DMS153 treated with DMSO at 0.1 percent for 48 hours (cell line): ENCODE measurements at regions not wholly inside any gene's neighbourhood (a gene's known extent, or its start where the extent isn't known, plus 50 kb on each side); places are given as distances from the start of the nearest gene placed in this dataset.
"Not testable (repeated sequence)": the region's sequence is repeated elsewhere in the genome, so short reads cannot be mapped to it uniquely, and the experiment has no call there.

Experiments
- DNase-seq: peaks from one replicate; lab custom pipeline; 2025; ENCODE audit not compliant: unreplicated experiment; lab: John Stamatoyannopoulos, UW

DNA sequence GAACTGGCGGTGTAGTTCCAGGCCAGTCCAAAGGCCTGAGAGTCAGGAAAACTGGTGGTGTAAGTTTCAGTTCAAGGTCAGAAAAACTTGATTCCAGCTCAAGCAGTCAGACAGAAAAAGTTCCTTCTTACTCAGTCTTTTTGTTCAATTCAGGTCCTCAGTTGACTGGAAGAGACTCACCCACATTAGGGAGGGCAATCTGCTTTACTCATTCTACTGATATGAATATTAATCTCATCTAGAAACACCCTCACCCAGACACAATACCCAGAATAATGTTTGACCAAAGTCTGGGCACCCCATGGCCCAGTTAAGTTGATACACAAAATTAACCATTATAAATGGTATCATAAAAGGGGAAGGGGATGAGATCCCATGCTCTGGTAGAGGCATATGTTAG lies 50.1 kb upstream of the LTA4H start:
- no peak for DNase-seq

DNA sequence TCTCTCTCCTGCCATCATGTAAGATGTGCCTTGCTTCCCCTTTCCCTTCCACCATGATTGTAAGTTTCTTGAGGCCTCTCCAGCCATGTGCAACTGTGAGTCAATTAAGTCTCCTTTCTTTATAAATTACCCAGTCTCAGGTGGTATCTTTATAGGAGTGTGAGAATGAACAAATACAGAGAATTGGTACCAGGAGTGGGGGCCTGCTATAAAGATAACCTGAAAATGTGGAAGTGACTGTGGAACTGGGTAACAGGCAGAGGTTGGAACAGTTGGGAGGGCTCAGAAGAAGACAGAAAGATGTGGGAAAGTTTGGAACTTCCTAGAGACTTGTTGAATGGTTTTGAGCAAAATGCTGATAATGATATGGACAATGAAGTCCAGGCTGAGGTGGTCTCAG lies 50.8 kb upstream of the LTA4H start:
- DNase-seq: not testable (repeated sequence)

GRCh38 chr12:96091833-96092232 lies 56.4 kb upstream of the LTA4H start:
- DNase-seq: no peak

- DNase-seq: peak; percentile 79
Measured at GRCh38 chr12:96093543-96094196, 58.3 kb upstream of the LTA4H start.

GRCh38 chr12:96094201-96094600 lies 58.8 kb upstream of the LTA4H start:
- peak; percentile 79 for DNase-seq

GRCh38 chr12:96098631-96099030 lies 63.2 kb upstream of the LTA4H start:
- no peak for DNase-seq

DNA sequence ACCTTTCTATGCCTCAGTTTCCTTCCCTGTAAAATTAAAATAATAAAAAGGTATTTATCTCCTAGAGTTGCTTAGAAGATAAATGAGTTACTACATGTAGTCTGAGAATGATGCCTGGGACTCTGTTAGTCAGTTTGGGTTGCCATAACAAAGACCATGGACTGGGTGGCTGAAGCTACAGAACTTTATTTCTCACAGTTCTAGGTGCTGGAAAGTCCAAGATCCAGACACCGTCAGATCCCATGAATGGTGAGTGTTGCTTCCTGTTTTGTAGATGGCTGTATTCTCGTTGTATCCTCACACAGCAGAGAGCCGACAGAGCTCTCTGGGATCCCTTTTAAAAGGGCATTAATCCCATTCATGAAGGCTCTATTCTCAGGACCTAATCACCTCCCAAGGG lies 64.0 kb upstream of the LTA4H start:
- no peak for DNase-seq

GRCh38 chr12:96099986-96100385 lies 64.6 kb upstream of the LTA4H start:
- DNase-seq: no peak

- DNase-seq: no peak
Measured at GRCh38 chr12:96101806-96102205, 66.4 kb upstream of the LTA4H start.

- no peak for DNase-seq
Measured at GRCh38 chr12:96103067-96103644, 67.8 kb upstream of the LTA4H start.

DNA sequence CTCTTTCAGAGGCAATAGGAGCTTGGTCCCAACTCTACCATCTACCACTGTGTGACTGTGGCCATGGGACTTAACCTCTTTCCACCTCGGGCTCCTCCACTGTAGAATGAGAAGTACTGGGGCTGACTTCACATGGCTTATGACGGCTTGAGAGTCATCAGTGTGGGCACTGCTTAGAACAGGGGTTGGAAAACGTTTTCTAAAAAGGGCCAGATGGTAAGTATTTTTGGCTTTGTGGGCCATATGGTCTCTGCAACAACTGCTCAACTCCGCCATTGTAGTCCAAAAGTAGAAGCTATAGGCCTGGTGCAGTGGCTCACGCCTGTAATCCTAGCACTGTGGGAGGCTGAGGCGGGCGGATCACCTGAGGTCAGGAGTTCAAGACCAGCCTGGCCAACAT lies 69.2 kb upstream of the LTA4H start:
- no peak for DNase-seq

GRCh38 chr12:96106137-96106536 lies 70.8 kb upstream of the LTA4H start:
- DNase-seq: no peak

DNA sequence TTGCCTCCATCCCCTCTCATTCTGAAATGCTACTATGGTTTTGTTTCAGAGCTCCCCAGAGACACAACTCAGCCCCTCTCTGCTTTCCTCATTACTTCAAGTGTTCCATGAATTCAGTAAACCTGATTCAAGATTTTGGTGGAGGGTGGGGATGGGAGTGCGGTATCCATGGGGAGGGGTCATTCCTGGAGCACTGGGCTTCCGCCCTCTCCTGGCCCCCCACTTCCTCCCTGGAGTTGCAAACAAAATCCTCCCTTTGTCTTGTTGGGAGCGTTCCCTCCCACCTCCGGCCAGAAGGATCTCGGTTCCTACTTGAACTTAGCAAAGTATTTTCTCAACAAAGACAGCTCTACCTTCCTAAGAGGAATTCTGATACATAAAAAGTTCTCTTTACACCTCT lies 71.8 kb upstream of the LTA4H start:
- no peak for DNase-seq

DNA sequence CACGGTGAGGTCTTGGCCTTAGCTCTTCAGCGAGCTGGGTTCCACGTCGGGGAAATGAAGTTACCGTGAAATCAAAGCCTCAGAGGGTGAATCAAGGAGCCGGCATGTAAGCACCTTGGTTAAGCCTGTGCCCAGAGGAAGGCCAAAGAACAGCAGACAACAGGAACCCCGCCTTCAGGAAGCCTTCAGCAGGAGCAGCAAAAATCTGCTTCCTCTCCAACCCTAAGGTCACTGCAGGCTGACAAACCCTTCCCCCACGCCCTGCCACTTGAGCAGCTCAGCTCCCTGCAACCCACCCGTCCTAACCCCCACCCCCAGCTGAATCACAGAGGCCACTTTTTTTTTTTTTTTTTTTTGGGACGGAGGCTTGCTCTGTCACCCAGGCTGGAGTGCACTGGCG lies 72.9 kb upstream of the LTA4H start:
- no peak for DNase-seq

DNA sequence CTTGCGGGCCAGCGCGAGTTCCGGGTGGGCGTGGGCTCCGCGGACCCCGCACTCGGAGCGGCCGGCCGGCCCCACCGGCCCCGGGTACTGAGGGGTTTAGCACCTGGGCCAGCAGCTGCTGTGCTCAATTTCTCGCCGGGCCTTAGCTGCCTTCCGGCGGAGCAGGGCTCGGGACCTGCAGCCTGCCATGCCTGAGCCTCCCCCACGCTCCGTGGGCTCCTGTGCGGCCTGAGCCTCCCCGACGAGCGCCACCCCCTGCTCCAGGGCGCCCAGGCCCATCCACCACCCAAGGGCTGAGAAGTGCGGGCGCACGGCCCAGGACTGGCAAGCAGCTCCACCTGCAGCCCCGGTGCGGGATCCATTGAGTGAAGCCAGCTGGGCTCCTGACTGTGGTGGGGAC lies 73.6 kb upstream of the LTA4H start:
- not testable (repeated sequence) for DNase-seq

GRCh38 chr12:96112733-96113132 lies 77.3 kb upstream of the LTA4H start:
- DNase-seq: no peak

GRCh38 chr12:96117460-96117859 lies 76.7 kb upstream of the ELK3 start:
- no peak for DNase-seq

DNA sequence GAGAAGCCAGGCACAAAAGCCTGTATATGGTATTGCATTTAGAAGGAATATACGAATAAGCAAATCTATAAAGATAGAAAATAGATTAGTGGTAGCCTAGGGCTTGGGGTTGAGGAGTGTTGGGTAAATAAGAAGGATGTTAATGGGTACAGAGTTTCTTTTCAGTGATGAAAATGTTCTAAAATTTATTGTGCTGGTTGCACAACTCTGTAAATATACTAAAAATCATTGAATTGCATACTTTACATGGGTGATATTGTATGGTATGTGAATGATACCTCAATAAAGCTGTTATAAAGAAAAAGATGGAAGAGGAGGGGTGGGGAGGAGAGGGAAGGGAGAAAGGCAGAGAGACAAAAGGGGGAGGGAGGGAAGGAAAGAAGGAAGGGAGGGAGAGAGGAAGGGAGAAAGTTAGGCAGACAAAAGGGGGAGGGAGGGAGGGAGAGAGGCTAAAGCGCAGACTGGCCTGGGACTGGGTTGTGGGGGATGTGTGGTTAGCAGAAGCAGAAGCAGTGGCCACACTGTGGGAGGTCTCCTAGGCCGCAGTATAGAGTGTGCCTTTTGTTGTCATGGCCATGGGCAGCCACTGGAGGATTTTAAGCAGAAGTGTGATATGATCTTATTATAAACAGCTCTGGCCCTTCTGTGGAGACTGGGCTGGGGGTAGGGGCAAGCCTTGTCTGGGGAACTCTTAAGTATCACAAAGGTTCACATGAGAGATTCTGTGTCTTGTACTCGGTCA lies 73.6 kb upstream of the ELK3 start:
- DNase-seq: no peak

- DNase-seq: no peak
Measured at GRCh38 chr12:96121271-96121711, 72.9 kb upstream of the ELK3 start.

GRCh38 chr12:96128292-96128691 lies 65.9 kb upstream of the ELK3 start:
- not testable (repeated sequence) for DNase-seq

DNA sequence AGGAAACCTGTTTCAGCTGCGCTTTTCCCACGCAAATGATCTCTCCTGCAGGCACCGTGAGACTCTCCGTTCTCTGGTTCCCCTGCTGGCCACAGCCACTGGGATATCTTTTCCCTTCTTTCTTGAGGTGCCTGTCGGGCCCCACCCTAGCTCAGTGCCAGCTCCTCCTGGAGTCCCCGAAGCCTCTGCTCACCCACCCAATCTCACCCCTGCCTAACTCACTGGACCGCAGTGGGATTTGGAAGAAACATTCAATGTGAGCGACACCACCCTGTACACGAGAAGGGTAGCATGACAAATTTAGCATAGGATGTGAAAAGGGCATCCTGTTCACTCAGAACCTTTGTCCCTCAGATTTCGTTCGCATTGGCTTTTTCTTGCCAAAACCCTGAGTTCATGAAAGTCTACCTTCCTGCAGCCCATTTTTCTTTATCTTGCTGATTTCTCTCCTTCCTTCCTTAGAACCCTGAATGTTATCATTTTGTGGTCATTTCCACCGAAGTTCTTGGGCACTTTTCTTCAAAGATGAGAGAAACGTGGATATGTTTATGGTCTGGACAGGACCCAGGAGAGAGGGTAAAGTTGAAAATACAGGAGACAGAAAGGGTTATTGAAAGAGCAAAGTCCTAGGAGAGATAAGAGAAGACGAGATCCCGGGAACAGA lies 63.6 kb upstream of the ELK3 start:
- no peak for DNase-seq

DNA sequence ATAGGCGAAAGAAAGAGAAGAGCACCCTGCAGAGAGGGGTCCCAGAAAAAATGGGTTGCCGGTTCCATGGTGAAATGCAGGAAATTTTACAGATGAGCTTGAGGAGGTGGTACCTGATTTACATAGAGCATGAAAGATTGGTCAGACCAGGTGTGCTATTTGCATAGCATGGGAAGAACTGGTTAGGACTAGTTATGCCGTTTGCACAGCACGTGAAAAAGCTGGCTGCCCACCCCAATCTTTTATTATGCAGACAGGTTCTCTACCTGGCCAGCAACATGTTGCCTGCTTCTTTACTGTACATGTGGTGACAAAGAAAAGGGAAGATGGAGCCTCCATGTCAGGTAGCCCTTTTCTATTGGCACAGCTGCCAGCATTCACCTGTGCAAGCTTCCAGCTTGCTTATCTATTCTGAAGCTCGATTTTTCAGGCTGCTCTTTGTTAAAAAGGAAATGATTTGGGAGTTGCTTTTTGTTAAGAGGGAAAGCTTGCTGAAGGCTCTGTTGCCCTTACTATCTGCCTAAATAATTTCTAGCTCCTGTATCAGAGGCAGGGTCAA lies 62.9 kb upstream of the ELK3 start:
- no peak for DNase-seq
